Heart left ventricle (tissue), 16 donors: ENCODE measurements at regions not wholly inside any gene's neighbourhood (a gene's known extent, or its start where the extent isn't known, plus 50 kb on each side); places are given as distances from the start of the nearest gene placed in this dataset.
A peak's percentile ranks its signal among the peaks of the same experiment; 100 is the strongest.

Experiments used
- ATAC-seq, 4 donors: fragments of 200-7000 bp; cut with Tn5 transposase; one replicate each; pipeline ENCODE4 v1.9.1; 2020 to 2022; ENCODE audit warnings: moderate library complexity in 4 of 4, mild to moderate bottlenecking in 3 of 4, moderate number of reproducible peaks in 1 of 4
- DNase-seq, 5 donors: peaks; one replicate each; pipeline ENCODE4 v3.0.0-alpha.2; 2020
- H3K27ac ChIP-seq, 12 donors: fragments of 200-600 bp; sonication (generic) in 4 of 12; one replicate each; pipeline versions ENCODE4 v1.5.0 to v1.8.0; 2016 to 2022; ENCODE audit warnings: mild to moderate bottlenecking in 2 of 12
- H3K27me3 ChIP-seq, 9 donors: fragments of 200-600 bp; sonication (generic) in 2 of 9; one replicate each; pipeline versions ENCODE4 v1.5.1 to v1.8.0; 2016 to 2022; ENCODE audit warnings: mild to moderate bottlenecking in 3 of 9
- H3K36me3 ChIP-seq, 9 donors: fragments of 200-600 bp; sonication (generic) in 2 of 9; one replicate each; pipeline versions ENCODE4 v1.5.0 to v1.8.0; 2018 to 2022; ENCODE audit warnings: mild to moderate bottlenecking in 2 of 9
- H3K4me1 ChIP-seq, 12 donors: fragments of 200-600 bp; sonication (generic) in 4 of 12; one replicate each; pipeline versions ENCODE4 v1.5.0 to v1.8.0; 2016 to 2022; ENCODE audit warnings: mild to moderate bottlenecking in 3 of 12
- H3K4me3 ChIP-seq, 12 donors: fragments of 200-600 bp; sonication (generic) in 4 of 12; one replicate each; pipeline versions ENCODE4 v1.5.0 to v1.8.0; 2017 to 2022; ENCODE audit warnings: mild to moderate bottlenecking in 9 of 12, moderate library complexity in 4 of 12
- H3K9me3 ChIP-seq, 12 donors: fragments of 200-600 bp; sonication (generic) in 4 of 12; one replicate each; pipeline versions ENCODE4 v1.5.0 to v1.8.0; 2016 to 2022; ENCODE audit warnings: mild to moderate bottlenecking in 1 of 12
- CTCF ChIP-seq, 12 donors: fragments of 200-600 bp; sonication (generic) in 4 of 12; IDR thresholded peaks; one replicate each; pipeline versions ENCODE4 v1.5.0 to v1.8.0; 2018 to 2022; ENCODE audit warnings: antibody characterized with exemption in 12 of 12, mild to moderate bottlenecking in 5 of 12
- POLR2A ChIP-seq, 2 donors: fragments of 450-650 bp; IDR thresholded peaks; one replicate each; pipeline ENCODE4 v1.6.1; 2017; ENCODE audit warnings: antibody characterized with exemption in 2 of 2, mild to moderate bottlenecking in 2 of 2, moderate library complexity in 2 of 2
- WGBS, 4 donors: extraction: QIAGEN DNeasy Blood & Tissue Kit in 2 of 4; methylation state at CpG; one replicate each; pipeline versions ENCODE4 v1.1.5 to v1.1.7; 2013 to 2018; 5-methylcytosine and 5-hydroxymethylcytosine counted together
- intact Hi-C, 10 donors: fragments of 100-400 bp; cut with DNase I; formaldehyde crosslinking; loops; one replicate each; pipeline versions ENCODE4 v1.11.1 to v1.14.2; 2022
- donor health status: ischemic (EF 13 %, LVEDD 7.1; RV severe dilation, severe dysfunction).
- donor health status: healthy with polysubstance abuse.
- donor health status: DM: no; HTN: yes; CAD: no.
- donor health status: DM: no; HTN: no; CAD: no.
- donor health status: ischemic (EF 25% LVEDD 6.9; RV normal size, moderate dysfunction).
- donor health status: ischemic (EF 25% LVEDD 5.7; RV mildly dilated, moderate dysfunction).
- donor health status: healthy.
- donor health status: DM: yes; HTN: yes; CAD: no.
- donor health status: ischemic (EF 35%, LVEDD 5.7; RV mildly dilated, moderate dysfunction).
- donor health status: nonischemic (EF 11% LVEDD 7.7; RV severe dilation, severe dysfunction).
- donor health status: DM: yes; HTN: yes; CAD: no.
- donor health status: PGD.
- donor health status: ischemic (EF 29% LVEDD 5.4; RV normal size, mild dysfunction).
- donor health status: nonischemic (EF 23%, LVEDD 6.1; RV moderate dilation, normal function).

- H3K36me3 ChIP-seq: no peaks in the 10 kb centered on the region
- H3K4me3 ChIP-seq: no peak overlapping the region
- TF ChIP-seq CTCF (IDR thresholded peaks at IDR 0.05) (no peak), POLR2A (IDR thresholded peaks at IDR 0.05) (no peak)
- H3K9me3 ChIP-seq: no peaks in the 10 kb centered on the region
- 76 to 83% (median 81%) methylated on average over 2 of the region's 2 CpGs for WGBS, 4 donors
- intact Hi-C loops: no loop called here
- H3K27ac ChIP-seq: no peak overlapping the region
- ATAC-seq (no peak), DNase-seq (no peak)
- no peaks in the 10 kb centered on the region for H3K27me3 ChIP-seq
- no peaks in the 10 kb centered on the region for H3K4me1 ChIP-seq
These were observed 1413.8 kb upstream of the PCDH20 start for GRCh38 chr13:62829486-62829885.

GRCh38 chr13:62799931-62800436 is 1384.3 kb upstream of the PCDH20 start:
- ATAC-seq (no peak), DNase-seq (no peak)
- TF ChIP-seq CTCF (IDR thresholded peaks at IDR 0.05) (no peak), POLR2A (IDR thresholded peaks at IDR 0.05) (no peak)
- 78 to 84% (median 80%) methylated on average over 5 of the region's 5 CpGs for WGBS, 4 donors
- H3K4me3 ChIP-seq: no peak overlapping the region
- H3K36me3 ChIP-seq: no peaks in the 10 kb centered on the region
- H3K27me3 ChIP-seq: no peaks in the 10 kb centered on the region
- intact Hi-C loops: no loop called here
- H3K27ac ChIP-seq: no peak overlapping the region
- no peaks in the 10 kb centered on the region for H3K4me1 ChIP-seq
- H3K9me3 ChIP-seq: no peaks in the 10 kb centered on the region

- TF ChIP-seq CTCF (IDR thresholded peaks at IDR 0.05) (no peak), POLR2A (IDR thresholded peaks at IDR 0.05) (no peak)
- no peak for DNase-seq
- no peaks in the 10 kb centered on the region for H3K27me3 ChIP-seq
- H3K9me3 ChIP-seq: no peaks in the 10 kb centered on the region
- WGBS, 4 donors: 76 to 83% (median 79%) methylated on average over 8 of the region's 8 CpGs
- no peaks in the 10 kb centered on the region for H3K36me3 ChIP-seq
- peak in 1 of 4 donors; percentile 24 for ATAC-seq
- intact Hi-C loops: no loop called here
- H3K4me1 ChIP-seq: no peaks in the 10 kb centered on the region
- H3K27ac ChIP-seq: no peak overlapping the region
- H3K4me3 ChIP-seq: no peak overlapping the region
These were observed 1383.4 kb upstream of the PCDH20 start for GRCh38 chr13:62799038-62799535.

GRCh38 chr13:62793850-62794249 is 1378.2 kb upstream of the PCDH20 start:
- intact Hi-C loops: no loop called here

More at GRCh38 chr13:62793850-62794249, 1378.2 kb upstream of the PCDH20 start:
- WGBS, 4 donors: 30 to 56% (median 43%) methylated on average over 1 of the region's 1 CpG
- no peaks in the 10 kb centered on the region for H3K9me3 ChIP-seq
- no peak overlapping the region for H3K4me3 ChIP-seq
- no peak overlapping the region for H3K27ac ChIP-seq
- ATAC-seq (no peak), DNase-seq (no peak)
- TF ChIP-seq POLR2A (IDR thresholded peaks at IDR 0.05): no peak
- TF ChIP-seq CTCF (IDR thresholded peaks at IDR 0.05): no peak
- no peaks in the 10 kb centered on the region for H3K4me1 ChIP-seq
- H3K36me3 ChIP-seq: no peaks in the 10 kb centered on the region
- no peaks in the 10 kb centered on the region for H3K27me3 ChIP-seq
